Ishikawa (cell line): ENCODE measurements at regions not wholly inside any gene's neighbourhood (a gene's known extent, or its start where the extent isn't known, plus 50 kb on each side); places are given as distances from the start of the nearest gene placed in this dataset.

Experiments used
- CEBPB ChIP-seq: IDR thresholded peaks from 2 replicates; pipeline ENCODE4 v1.6.1; 2012
- CREB1 ChIP-seq: IDR thresholded peaks from 2 replicates; pipeline ENCODE4 v1.6.1; 2012; ENCODE audit warnings: low read depth
- EGR1 ChIP-seq: IDR thresholded peaks from 2 replicates; pipeline ENCODE4 v1.6.1; 2012
- EP300 ChIP-seq: IDR thresholded peaks from 2 replicates; pipeline ENCODE4 v1.6.1; 2012; ENCODE audit warnings: borderline replicate concordance
- FOXM1 ChIP-seq: IDR thresholded peaks from 2 replicates; pipeline ENCODE4 v1.6.1; 2012; ENCODE audit warnings: low read depth, borderline replicate concordance
- NFIC ChIP-seq: IDR thresholded peaks from 2 replicates; pipeline ENCODE4 v1.6.1; 2012
- RAD21 ChIP-seq: IDR thresholded peaks from 2 replicates; pipeline ENCODE4 v1.6.1; 2012; ENCODE audit warnings: low read depth
- TAF1 ChIP-seq: IDR thresholded peaks from 2 replicates; pipeline ENCODE4 v1.6.1; 2012; ENCODE audit warnings: low read depth, mild to moderate bottlenecking
- TCF12 ChIP-seq: IDR thresholded peaks from 2 replicates; pipeline ENCODE4 v1.6.1; 2012; ENCODE audit warnings: low read depth
- TEAD4 ChIP-seq: IDR thresholded peaks from 2 replicates; pipeline ENCODE4 v1.6.1; 2012
- YY1 ChIP-seq: IDR thresholded peaks from 2 replicates; pipeline ENCODE4 v1.6.1; 2012; ENCODE audit warnings: low read depth
- ZBTB7A ChIP-seq: IDR thresholded peaks from 2 replicates; pipeline ENCODE4 v1.6.1; 2012; ENCODE audit warnings: low read depth
- TF ChIP-seq, protein P1 (sequence below): IDR thresholded peaks from 2 replicates; pipeline ENCODE4 v1.6.1; 2012
- TF ChIP-seq, protein P2 (sequence below): IDR thresholded peaks from 2 replicates; pipeline ENCODE4 v1.6.1; 2012
- TF ChIP-seq, protein P3 (sequence below): IDR thresholded peaks from 2 replicates; pipeline ENCODE4 v1.6.1; 2012; ENCODE audit warnings: low read depth, mild to moderate bottlenecking

DNA sequence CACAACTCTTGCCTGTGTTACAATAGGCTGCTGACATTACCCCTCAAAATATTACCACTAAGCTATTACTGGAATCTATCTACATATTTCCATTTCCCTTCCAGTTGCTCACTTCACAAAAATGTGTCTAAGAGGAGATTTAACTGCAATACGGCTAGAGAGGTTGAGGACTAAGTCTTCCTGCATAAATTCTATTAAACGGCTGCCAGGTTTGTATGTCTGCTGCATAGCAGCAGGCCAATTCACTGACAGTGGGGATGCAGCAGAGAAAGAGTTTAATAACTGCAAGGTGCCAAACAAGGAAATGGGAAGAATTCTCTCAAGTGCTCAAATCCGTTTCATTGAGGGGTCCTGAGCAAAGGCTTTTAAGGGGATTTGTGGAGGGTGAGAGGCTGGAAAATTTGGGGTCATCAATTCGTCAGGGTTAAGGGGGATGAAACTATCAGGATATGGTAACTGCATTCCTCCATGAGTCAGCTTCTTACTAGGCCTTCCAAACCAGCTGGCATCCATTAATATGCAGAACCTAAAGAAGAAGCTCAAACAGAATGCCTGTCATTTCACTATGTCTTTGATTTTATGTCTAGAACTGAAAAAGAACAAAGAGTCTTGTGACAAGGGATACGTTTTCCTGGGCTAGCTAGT is 675.6 kb downstream of the TBL1XR1 start:
- TF ChIP-seq EP300 (no peak), RAD21 (no peak), EGR1 (no peak), NFIC (no peak), YY1 (no peak), TCF12 (no peak), CREB1 (no peak), ZBTB7A (no peak), FOXM1 (no peak), TAF1 (no peak), TEAD4 (no peak), CEBPB (no peak)
- TF ChIP-seq, protein P1, sequence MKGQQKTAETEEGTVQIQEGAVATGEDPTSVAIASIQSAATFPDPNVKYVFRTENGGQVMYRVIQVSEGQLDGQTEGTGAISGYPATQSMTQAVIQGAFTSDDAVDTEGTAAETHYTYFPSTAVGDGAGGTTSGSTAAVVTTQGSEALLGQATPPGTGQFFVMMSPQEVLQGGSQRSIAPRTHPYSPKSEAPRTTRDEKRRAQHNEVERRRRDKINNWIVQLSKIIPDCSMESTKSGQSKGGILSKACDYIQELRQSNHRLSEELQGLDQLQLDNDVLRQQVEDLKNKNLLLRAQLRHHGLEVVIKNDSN: no peak
- TF ChIP-seq, protein P2, sequence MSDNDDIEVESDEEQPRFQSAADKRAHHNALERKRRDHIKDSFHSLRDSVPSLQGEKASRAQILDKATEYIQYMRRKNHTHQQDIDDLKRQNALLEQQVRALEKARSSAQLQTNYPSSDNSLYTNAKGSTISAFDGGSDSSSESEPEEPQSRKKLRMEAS: no peak
- TF ChIP-seq, protein P3, sequence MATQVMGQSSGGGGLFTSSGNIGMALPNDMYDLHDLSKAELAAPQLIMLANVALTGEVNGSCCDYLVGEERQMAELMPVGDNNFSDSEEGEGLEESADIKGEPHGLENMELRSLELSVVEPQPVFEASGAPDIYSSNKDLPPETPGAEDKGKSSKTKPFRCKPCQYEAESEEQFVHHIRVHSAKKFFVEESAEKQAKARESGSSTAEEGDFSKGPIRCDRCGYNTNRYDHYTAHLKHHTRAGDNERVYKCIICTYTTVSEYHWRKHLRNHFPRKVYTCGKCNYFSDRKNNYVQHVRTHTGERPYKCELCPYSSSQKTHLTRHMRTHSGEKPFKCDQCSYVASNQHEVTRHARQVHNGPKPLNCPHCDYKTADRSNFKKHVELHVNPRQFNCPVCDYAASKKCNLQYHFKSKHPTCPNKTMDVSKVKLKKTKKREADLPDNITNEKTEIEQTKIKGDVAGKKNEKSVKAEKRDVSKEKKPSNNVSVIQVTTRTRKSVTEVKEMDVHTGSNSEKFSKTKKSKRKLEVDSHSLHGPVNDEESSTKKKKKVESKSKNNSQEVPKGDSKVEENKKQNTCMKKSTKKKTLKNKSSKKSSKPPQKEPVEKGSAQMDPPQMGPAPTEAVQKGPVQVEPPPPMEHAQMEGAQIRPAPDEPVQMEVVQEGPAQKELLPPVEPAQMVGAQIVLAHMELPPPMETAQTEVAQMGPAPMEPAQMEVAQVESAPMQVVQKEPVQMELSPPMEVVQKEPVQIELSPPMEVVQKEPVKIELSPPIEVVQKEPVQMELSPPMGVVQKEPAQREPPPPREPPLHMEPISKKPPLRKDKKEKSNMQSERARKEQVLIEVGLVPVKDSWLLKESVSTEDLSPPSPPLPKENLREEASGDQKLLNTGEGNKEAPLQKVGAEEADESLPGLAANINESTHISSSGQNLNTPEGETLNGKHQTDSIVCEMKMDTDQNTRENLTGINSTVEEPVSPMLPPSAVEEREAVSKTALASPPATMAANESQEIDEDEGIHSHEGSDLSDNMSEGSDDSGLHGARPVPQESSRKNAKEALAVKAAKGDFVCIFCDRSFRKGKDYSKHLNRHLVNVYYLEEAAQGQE: no peak

DNA sequence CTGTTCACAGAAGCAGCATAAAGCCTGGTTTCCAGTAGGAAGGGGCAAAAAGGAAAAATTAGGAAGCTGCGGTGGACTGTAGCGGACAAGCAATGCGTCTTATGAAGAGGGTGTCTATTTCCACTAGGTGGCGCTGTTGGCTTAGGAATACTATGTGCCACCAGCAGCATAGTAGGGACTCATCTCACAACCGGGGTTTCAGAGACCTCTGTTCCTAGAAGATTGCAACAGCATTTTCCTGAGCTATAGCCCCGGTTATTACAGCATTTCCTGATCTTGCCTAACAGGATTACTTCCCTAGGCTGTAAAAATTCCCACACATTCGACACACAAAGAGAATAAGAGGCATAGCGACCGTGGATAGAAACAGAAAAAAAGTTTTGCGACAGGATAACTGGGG is 683.0 kb downstream of the TBL1XR1 start:
- TF ChIP-seq TCF12 (no peak), RAD21 (peak; percentile 75)

DNA sequence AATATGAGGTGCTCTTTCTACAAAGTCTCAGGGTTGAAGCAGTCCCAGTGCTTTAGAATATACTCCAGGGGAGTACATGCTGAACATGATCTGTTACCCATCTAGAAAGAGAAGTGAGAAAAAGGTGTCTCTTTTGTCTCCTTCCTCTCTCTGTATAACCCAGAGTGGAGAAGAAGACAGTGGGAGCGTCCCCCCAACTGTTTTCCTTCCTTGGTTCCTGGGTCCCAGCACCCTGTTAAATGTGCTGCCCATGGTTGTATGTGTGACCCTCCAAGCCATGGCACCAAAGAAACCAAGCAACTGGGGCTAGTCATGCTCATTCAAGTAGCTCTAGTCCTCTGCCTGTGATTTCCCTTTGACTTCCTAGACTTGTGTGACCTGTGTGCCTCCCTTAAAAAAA is 683.7 kb downstream of the TBL1XR1 start:
- TF ChIP-seq, protein P1: peak; percentile 33; the same call in 1 of the 2 replicates
- TF ChIP-seq, protein P2: no peak

DNA sequence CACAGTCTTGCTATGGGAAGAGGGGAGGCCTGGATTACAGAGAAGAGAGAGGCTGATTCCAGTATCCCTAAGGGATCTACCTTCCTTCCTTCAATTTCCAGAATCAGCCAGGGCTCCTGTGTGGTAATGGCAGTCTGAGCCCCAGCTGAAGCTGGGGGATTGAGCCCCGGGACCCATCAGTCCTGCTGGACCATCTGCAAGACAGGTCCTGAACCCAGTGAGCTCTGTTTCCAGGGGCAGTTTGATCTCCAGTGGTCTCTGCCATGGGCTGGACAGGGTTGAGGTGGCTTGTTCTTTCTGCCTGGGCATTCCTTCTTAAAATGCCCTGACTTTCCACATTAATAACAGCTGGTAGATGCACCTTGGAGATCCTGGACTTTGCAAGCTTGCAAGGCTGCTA is 685.2 kb downstream of the TBL1XR1 start:
- TF ChIP-seq YY1 (no peak), TEAD4 (no peak), EGR1 (no peak), TCF12 (no peak), EP300 (no peak), FOXM1 (no peak), ZBTB7A (no peak), TAF1 (no peak), RAD21 (no peak), CEBPB (no peak), NFIC (no peak), CREB1 (no peak)
- TF ChIP-seq, protein P3: no peak
- TF ChIP-seq, protein P1: no peak
- TF ChIP-seq, protein P2: no peak

DNA sequence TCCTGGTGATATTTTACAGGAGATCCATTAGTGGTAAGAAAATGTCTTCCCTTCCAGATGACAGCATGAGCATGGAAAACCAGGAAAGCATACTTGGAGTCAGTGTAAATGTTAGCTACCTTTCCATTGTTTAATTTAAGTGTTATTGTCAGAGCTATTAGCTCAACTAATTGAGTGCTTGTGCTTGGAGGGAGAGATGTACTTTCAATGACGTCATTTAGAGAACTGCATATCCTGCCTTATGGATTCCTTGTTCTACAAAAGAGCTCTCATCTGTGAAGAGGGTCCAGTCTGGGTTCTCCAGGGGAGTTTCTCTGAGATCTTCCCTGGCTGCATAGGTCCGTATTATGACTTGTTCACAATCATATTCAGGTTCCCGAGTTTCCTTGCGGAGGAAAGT is 687.2 kb downstream of the TBL1XR1 start:
- TF ChIP-seq YY1 (no peak), TAF1 (no peak)

DNA sequence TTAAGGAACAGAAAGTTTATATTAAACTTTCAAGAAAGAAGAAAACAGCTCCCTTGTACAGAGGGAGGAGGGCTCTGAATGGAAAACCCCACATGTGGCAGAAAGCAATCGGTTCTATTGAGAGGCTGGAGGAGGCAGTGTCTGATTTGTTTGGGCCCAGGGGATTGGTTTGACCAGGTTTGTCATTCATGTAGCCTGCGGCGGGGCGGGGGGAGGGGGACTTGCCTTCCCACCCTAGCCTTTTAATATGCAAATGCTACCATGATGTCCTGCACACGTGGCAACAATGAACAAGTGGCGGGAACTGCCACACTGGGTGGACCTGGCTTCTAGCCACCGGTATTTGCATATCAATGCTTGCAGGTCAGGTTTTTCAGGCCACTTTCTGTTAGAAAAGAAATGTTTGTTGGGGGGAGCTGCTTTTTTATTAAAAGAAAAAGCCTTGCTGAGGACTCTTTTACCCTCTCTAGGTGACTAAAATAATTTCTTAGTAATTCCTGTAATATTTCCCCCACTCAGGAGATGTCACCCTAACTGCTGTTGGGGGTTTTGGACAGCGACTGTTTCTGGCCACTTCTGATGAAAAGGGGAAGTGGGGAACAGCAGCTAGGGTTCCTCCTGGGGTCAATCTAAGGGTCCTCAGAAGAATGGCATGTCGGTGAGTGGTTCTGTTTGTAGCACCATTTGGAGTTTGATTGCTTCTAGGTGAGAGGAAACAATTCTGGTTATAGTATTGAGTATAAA is 691.2 kb downstream of the TBL1XR1 start:
- TF ChIP-seq, protein P2: peak; percentile 43; the same call in 1 of the 2 replicates
- no peak for TF ChIP-seq RAD21
